IgD-negative memory B cell (primary cell): ENCODE measurements at regions not wholly inside any gene's neighbourhood (a gene's known extent, or its start where the extent isn't known, plus 50 kb on each side); places are given as distances from the start of the nearest gene placed in this dataset.
A peak's percentile ranks its signal among the peaks of the same experiment; 100 is the strongest.

Experiments used
- H3K27ac Mint-ChIP-seq, 3 donors: one replicate each; pipeline ENCODE4 v1.8.0; 2020 to 2022; ENCODE audit warnings: mild to moderate bottlenecking in 3 of 3, mixed read lengths in 3 of 3, moderate library complexity in 1 of 3
- H3K27me3 Mint-ChIP-seq: one replicate; pipeline ENCODE4 v1.8.0; 2021; ENCODE audit warnings: mixed read lengths
- H3K36me3 Mint-ChIP-seq: one replicate; pipeline ENCODE4 v1.8.0; 2020; ENCODE audit warnings: mild to moderate bottlenecking, mixed read lengths
- H3K4me1 Mint-ChIP-seq, 3 donors: one replicate each; pipeline ENCODE4 v1.8.0; 2020 to 2022; ENCODE audit warnings: mixed read lengths in 3 of 3, mild to moderate bottlenecking in 1 of 3
- H3K4me3 Mint-ChIP-seq, 4 donors: one replicate each; pipeline ENCODE4 v1.8.0; 2020 to 2022; ENCODE audit warnings: mild to moderate bottlenecking in 4 of 4, mixed read lengths in 4 of 4, moderate library complexity in 3 of 4
- H3K9me3 Mint-ChIP-seq, 3 donors: one replicate each; pipeline ENCODE4 v1.8.0; 2020 to 2021; ENCODE audit warnings: mixed read lengths in 3 of 3, mild to moderate bottlenecking in 1 of 3

DNA sequence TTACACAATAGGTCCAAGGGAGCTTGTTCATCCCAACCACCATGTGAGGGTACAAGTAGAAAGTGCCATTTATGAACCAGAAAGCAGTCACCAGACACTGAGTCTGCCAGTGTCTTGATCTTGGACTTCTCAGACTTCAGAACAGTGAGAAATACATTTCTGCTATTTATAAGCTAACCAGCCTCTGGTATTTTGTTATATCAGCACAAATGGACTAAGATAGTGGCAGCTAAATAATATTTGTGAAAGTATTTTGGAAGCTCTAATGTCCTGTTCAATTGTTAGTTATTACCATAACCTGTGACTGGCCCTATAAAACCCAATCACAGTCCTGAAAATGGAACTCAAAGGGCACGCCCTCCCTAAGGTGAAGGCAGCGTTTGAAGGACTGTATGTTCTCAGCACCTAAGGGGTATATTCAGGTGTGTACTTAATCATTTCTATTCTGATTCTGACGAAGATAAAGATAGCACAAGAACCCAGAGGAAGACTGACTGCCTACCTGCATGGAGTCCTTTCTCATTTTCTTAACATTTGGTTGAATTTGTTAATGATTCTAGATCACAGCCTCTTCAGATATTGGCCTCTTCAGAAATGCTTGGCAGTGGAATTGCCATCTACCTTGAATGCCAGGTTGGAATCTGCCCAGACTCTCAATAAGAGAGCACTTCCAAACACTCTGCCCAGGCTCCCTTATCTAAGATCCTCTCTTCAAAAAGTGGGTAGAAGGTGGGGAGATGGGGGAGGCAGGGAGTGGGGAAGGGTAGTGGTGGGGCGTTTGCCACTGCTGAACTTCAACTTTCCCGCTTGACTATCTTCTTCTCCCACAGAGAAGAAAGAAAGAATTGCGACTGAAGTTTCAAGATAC is 104.0 kb upstream of the PPP2R5A start:
- Mint-ChIP-seq H3K9me3 (peaks cover 0 to 2% (median 0%) of the 10 kb centered on the region in 3 donors), H3K36me3 (peaks cover 1% of the 10 kb centered on the region), H3K27ac (no peak overlapping the region), H3K4me1 (peaks cover 1 to 5% (median 4%) of the 10 kb centered on the region in 3 donors), H3K27me3 (no peaks in the 10 kb centered on the region), H3K4me3 (no peak overlapping the region)

DNA sequence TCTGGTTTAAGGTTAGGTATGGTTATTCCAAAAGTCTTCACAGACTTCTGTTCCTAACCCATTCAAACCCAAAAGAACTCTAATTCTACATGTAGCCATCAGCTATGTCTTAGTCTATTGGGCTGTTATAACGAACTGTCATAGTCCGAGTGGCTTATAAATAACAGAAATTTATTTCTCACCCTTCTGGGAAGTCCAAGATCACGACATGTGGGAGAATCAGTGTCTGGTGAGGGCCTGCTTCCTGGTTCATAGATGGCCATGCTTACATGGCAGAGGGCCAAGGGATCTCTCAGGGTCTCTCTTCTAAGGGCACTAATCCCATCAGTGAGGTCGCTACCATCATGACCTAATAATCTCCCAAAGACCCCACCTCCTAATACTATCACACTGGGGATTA is 103.0 kb upstream of the PPP2R5A start:
- Mint-ChIP-seq H3K27ac (no peak overlapping the region), H3K4me1 (peaks cover 10 to 14% (median 11%) of the 10 kb centered on the region in 3 donors), H3K9me3 (peaks cover 0 to 2% (median 0%) of the 10 kb centered on the region in 3 donors), H3K4me3 (no peak overlapping the region), H3K27me3 (no peaks in the 10 kb centered on the region), H3K36me3 (peaks cover 1% of the 10 kb centered on the region)

DNA sequence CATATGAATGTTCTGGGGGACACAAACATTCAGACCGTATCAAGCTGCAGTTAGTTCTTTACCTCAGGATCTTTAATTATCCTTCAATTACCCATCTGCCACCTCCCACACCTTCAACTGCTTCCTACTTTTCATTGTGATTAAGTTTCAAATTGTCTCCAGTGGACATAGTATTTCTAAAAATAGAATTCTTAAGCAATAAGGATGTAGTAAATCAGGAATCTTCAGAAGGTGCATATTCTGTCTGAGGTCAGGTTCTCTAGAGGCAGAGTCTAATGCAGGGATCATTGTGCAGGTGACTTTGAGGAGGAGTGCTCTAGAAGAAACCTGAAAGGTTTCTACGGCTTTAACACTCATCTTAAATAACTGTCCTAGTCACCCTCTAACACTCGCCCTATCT is 102.6 kb upstream of the PPP2R5A start:
- Mint-ChIP-seq H3K27me3 (no peaks in the 10 kb centered on the region), H3K9me3 (peaks cover 0 to 2% (median 0%) of the 10 kb centered on the region in 3 donors), H3K36me3 (peaks cover 1% of the 10 kb centered on the region), H3K27ac (no peak overlapping the region), H3K4me1 (peaks cover 10 to 15% (median 11%) of the 10 kb centered on the region in 3 donors), H3K4me3 (no peak overlapping the region)

DNA sequence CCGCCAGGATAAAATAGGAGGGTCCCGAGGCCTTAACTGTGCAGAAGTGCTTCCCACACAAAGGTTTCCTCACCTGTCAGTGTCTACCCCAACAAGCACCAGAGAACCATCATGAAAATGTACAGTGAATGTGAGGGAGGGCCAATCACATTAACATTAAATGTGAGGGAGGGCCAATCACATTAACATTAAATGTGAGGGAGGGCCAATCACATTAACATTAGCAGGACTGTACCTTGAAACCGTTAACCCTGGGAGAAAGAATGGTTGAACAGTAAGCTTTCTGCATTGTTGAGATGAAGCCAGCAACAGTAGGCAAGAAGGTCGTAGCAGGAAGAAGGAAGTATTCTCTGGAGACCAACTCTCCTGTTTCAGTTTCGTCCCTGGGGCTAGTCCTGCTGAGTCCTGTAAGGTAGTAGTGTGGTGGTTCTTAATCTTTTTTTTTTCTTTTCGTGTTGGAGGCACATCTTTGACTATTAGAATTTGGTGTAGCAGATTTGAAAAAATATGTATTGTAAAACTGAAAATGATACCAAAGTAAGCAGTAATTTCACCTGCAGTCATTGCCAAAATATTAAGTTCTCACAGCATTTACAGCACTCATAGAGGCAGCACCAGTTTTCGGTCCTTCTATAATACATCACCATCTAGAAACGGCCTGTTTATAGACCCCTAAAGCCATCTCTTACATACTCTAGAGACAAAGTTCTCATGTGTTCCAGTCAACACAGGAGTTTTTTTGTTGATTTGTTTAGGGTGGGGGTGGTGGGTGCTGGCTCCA is 98.6 kb upstream of the PPP2R5A start:
- peaks cover 11 to 24% (median 18%) of the 10 kb centered on the region in 3 donors for H3K4me1 Mint-ChIP-seq
- peaks cover 4% of the 10 kb centered on the region for H3K36me3 Mint-ChIP-seq
- peak overlapping the region in 2 of 3 donors; percentile 83 to 86 for H3K27ac Mint-ChIP-seq
- peaks cover 0 to 4% (median 0%) of the 10 kb centered on the region in 3 donors for H3K9me3 Mint-ChIP-seq
- H3K27me3 Mint-ChIP-seq: peaks cover 2% of the 10 kb centered on the region
- peak overlapping the region; percentile 1 to 84 (median 76) for H3K4me3 Mint-ChIP-seq

DNA sequence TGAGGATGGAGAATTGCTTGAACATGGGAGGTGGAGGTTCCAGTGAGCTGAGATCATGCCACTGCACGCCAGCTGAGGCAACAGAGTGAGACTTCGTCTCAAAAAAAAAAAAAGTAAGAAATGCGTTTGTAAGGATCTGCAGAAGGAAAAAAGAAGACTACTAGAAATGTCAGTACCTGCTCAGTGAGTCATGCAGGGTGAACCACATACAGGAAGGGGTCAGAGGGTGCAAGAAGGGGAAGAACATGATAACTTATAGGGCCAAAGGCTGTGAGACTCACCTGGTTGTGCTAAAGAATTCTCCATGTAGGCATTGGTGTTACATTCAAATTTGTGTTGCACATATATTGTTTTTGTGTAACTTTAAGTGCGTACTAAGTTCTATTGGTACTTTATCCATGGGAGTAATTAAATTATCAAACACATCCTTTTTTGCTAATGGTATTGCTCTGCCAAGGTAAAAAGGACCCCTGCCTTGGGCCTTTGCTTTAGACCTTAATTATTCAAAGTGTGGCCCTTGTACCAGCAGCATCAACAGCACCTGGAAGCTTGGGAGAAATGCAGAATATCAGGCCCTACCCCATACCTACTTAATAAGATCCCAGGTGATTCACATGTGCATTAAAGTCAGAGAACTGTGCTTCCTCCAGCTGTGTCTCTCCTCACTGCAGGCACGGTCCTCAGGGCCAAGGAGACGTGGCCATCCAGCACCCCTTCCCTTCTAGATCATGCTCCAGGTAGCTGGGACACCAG is 96.4 kb upstream of the PPP2R5A start:
- Mint-ChIP-seq H3K4me1 (peaks cover 11 to 24% (median 18%) of the 10 kb centered on the region in 3 donors), H3K36me3 (peaks cover 2% of the 10 kb centered on the region), H3K9me3 (peaks cover 0 to 4% (median 0%) of the 10 kb centered on the region in 3 donors), H3K27me3 (peaks cover 2% of the 10 kb centered on the region), H3K4me3 (no peak overlapping the region), H3K27ac (no peak overlapping the region)

DNA sequence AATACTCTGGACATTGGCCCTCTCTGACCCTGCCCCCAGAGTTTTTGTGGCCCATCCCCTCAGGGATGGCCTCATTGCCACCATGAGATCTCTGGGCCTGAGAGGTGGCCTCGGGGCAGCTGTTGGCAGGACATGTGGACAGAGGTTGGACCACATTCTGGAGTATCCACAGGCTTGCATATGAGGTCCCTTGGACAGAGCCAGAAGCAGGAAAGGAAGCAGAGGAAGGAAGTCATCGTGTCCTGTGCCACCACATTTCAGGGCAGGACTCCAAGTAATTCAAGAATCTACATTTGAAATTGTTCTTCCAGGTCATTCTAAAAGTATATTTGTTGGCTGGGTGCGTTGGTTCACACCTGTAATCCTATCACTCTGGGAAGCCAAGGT is 95.9 kb upstream of the PPP2R5A start:
- Mint-ChIP-seq H3K27ac (no peak overlapping the region), H3K36me3 (peaks cover 2% of the 10 kb centered on the region), H3K4me3 (no peak overlapping the region), H3K4me1 (peaks cover 11 to 24% (median 18%) of the 10 kb centered on the region in 3 donors), H3K9me3 (peaks cover 0 to 4% (median 0%) of the 10 kb centered on the region in 3 donors), H3K27me3 (peaks cover 2% of the 10 kb centered on the region)

DNA sequence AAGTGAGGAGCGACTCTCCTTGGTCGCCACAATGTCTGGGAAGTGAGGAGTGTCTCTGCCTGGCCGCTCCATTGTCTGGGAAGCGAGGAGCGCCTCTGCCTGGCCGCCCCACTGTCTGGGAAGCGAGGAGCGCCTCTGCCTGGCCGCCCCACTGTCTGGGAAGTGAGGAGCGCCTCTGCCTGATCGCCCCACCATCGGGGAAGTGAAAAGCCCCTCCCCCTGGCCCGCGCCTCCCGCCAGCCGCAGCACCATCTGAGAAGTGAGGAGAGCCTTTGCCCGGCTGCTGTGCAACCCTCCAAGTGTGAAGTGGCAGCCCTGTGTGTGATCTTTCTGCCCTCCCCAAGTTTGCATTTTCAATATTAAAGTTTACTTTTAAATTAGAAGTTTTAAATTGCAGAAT is 95.0 kb upstream of the PPP2R5A start:
- no peak overlapping the region for H3K4me3 Mint-ChIP-seq

DNA sequence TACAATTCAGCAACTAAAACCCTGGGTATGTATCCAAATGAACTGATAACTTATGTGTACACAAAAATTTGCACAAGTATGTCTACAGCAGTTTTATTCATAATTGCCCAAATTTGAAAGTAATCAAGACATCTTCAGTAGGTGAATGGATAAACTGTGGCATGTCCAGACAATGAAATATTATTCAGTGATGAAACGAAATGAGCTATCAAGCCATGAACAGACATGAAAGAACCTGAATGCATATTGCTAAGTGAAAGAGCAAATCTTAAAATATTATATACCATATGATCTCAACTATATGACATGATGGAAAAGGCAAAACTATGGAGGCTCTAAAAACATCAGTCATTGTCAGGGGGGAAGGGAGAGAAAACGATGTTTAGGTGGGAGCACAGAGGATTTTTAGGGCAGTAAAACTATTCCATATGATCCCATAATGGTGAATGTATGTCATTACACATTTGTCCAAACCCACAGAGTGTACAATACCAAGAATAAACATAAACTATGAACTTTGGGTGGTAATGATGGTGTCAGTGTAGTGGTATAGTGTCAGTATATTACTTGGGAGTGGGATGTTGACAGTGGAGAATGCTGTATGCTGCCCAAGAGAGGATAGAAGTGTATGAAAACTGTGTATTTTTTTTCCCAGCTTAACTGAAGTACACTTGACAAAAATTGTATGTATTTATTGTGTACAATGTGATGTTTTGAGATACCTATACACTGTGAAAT is 92.8 kb upstream of the PPP2R5A start:
- no peak overlapping the region for H3K4me3 Mint-ChIP-seq
- no peak overlapping the region for H3K27ac Mint-ChIP-seq
- H3K9me3 Mint-ChIP-seq: peaks cover 2 to 5% (median 4%) of the 10 kb centered on the region in 3 donors
- peaks cover 0 to 9% (median 9%) of the 10 kb centered on the region in 3 donors for H3K4me1 Mint-ChIP-seq
- H3K36me3 Mint-ChIP-seq: peaks cover 2% of the 10 kb centered on the region
- peaks cover 2% of the 10 kb centered on the region for H3K27me3 Mint-ChIP-seq

More for the DNA sequence above, 95.0 kb upstream of the PPP2R5A start:
- peaks cover 2% of the 10 kb centered on the region for H3K27me3 Mint-ChIP-seq
- no peak overlapping the region for H3K27ac Mint-ChIP-seq
- peaks cover 2% of the 10 kb centered on the region for H3K36me3 Mint-ChIP-seq
- H3K9me3 Mint-ChIP-seq: peaks cover 2 to 5% (median 4%) of the 10 kb centered on the region in 3 donors
- H3K4me1 Mint-ChIP-seq: peaks cover 7 to 24% (median 18%) of the 10 kb centered on the region in 3 donors

DNA sequence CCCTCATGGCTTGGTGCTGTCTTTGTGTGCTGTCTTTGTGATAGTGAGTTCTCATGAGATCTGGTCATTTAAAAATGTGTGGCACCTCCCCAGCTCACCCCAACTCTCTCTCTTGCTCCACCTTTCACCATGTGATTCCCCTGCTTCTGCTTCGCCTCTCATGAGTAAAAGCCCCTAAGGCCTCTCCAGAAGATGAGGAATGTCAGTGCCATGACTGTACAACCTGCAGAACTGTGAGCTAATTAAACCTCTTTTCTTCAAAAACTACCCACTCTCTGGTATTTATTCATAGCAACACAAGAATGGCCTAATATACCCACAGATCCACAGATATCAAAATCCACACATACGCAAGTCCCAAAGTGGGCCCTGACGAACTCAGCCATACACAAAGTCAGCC is 88.9 kb upstream of the PPP2R5A start:
- H3K27me3 Mint-ChIP-seq: no peaks in the 10 kb centered on the region
- no peak overlapping the region for H3K4me3 Mint-ChIP-seq
- H3K36me3 Mint-ChIP-seq: no peaks in the 10 kb centered on the region
- no peaks in the 10 kb centered on the region for H3K4me1 Mint-ChIP-seq
- no peak overlapping the region for H3K27ac Mint-ChIP-seq
- H3K9me3 Mint-ChIP-seq: peaks cover 0 to 11% (median 7%) of the 10 kb centered on the region in 3 donors

DNA sequence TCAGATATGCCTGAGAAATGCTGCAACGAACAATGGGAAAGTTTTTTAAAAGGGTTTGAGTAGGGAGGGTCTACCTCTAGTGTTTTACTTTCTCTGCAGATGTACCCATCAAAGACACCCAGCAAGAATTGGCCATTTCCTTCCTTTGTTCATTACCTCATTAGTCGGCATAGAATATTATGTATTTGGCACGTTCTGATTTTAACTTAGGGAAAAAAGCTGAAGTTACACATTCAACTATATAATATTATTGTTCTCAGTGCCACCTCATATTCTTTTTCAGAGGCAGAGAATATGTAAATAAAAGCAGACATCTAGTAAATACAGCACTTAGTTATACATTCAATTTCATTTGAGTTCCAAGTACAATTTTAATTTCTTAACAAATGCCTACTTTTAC is 83.7 kb upstream of the PPP2R5A start:
- H3K27me3 Mint-ChIP-seq: peaks cover 4% of the 10 kb centered on the region
- H3K4me3 Mint-ChIP-seq: no peak overlapping the region
- no peaks in the 10 kb centered on the region for H3K4me1 Mint-ChIP-seq
- H3K27ac Mint-ChIP-seq: no peak overlapping the region
- no peaks in the 10 kb centered on the region for H3K36me3 Mint-ChIP-seq
- peaks cover 0 to 6% (median 2%) of the 10 kb centered on the region in 3 donors for H3K9me3 Mint-ChIP-seq

DNA sequence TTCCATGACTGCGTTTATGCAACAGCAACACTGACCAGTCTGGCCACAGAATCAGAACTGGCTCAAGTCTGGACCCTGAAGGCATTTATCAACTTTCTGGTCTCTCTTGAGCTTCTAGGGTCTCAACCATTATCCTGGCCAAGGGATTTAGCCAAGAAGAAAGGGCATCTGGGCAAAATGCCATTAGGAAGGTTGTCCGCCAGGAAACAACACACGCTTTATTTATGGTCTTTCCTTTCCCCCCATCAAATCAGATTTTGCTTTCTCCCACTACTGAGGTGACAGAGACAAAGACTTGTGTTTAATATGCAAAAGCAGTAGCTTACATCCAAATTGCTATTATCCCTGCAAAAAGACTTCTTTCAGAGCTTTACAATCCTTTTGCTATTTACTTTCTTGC is 81.6 kb upstream of the PPP2R5A start:
- H3K9me3 Mint-ChIP-seq: peaks cover 0 to 6% (median 2%) of the 10 kb centered on the region in 3 donors
- no peak overlapping the region for H3K4me3 Mint-ChIP-seq
- no peaks in the 10 kb centered on the region for H3K36me3 Mint-ChIP-seq
- H3K4me1 Mint-ChIP-seq: no peaks in the 10 kb centered on the region
- peaks cover 7% of the 10 kb centered on the region for H3K27me3 Mint-ChIP-seq
- no peak overlapping the region for H3K27ac Mint-ChIP-seq

DNA sequence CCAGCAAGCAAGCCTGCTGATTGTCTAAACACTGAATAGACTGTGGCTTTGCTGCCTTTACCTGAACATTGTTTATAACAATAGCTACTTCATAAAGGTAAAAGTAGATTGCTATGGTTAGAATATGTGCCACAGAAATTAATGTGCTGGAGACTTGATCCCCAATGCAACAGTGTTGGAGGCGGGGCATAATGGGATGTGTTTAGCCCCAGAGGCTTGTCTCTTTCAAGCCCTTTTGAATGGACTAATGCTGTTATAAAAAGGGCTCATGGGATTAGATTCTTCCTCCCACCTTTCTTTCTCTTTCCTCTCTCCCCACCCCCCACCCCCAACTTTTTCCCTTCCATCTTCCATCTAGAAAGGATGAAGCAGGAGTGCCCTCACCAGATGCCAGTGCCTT is 80.2 kb upstream of the PPP2R5A start:
- Mint-ChIP-seq H3K27ac (no peak overlapping the region), H3K4me3 (no peak overlapping the region), H3K9me3 (peaks cover 0 to 6% (median 2%) of the 10 kb centered on the region in 3 donors), H3K36me3 (no peaks in the 10 kb centered on the region), H3K4me1 (no peaks in the 10 kb centered on the region), H3K27me3 (peaks cover 7% of the 10 kb centered on the region)

DNA sequence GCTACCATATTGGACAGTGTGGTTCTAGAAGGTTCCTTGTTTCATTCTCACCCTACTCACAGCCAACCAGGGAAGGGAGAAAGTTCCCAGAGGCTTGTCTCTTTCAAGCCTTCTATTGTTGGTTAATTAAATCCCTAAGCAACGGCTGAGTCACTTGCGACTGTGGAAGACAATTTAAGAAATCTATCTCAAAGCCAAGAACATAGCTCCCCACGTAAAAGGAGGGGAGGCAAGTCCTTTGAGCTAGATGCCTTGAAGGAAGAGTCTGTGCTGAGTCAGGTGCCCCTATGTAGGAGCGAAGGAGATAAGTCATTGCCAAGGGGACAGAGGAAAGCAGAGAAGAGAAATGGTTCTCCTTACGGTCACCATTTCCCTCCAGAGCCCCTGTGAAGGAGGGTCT is 79.4 kb upstream of the PPP2R5A start:
- Mint-ChIP-seq H3K4me3 (no peak overlapping the region), H3K27me3 (peaks cover 7% of the 10 kb centered on the region), H3K4me1 (no peaks in the 10 kb centered on the region), H3K36me3 (no peaks in the 10 kb centered on the region), H3K9me3 (peaks cover 0 to 3% (median 0%) of the 10 kb centered on the region in 3 donors), H3K27ac (no peak overlapping the region)

DNA sequence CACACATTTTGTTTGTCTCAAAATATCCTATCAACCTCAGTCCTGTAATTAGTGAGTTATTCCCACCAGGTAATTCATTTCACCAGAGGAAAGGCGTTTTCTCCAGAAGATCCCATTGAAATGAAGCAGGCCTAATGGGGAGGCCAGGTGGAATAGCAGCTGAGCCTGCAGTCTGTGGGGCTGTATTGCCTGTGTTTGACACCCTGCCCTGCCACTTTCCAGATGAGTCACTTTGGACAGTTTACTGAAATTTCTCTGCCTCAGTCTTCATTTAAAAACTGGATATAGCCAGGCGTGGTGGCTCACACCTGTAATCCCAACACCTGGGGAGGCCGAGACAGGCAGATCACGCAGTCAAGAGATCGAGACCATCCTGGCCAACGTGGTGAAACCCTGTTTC is 78.1 kb upstream of the PPP2R5A start:
- H3K27ac Mint-ChIP-seq: no peak overlapping the region
- H3K27me3 Mint-ChIP-seq: peaks cover 7% of the 10 kb centered on the region
- H3K9me3 Mint-ChIP-seq: no peaks in the 10 kb centered on the region
- no peaks in the 10 kb centered on the region for H3K36me3 Mint-ChIP-seq
- H3K4me3 Mint-ChIP-seq: no peak overlapping the region
- no peaks in the 10 kb centered on the region for H3K4me1 Mint-ChIP-seq
